Rectal smooth muscle tissue (tissue), 1 donor: ENCODE measurements at regions not wholly inside any gene's neighbourhood (a gene's known extent, or its start where the extent isn't known, plus 50 kb on each side); places are given as distances from the start of the nearest gene placed in this dataset.

Experiments used
- H3K27ac ChIP-seq: one replicate; pipeline ENCODE4 v1.7.0; 2013; ENCODE audit warnings: low read depth, low read length, inconsistent platforms
- H3K27me3 ChIP-seq: one replicate; pipeline ENCODE4 v1.7.0; 2013; ENCODE audit warnings: low read length; ENCODE audit not compliant: control insufficient read depth, insufficient read depth
- H3K36me3 ChIP-seq: one replicate; pipeline ENCODE4 v1.7.0; 2013; ENCODE audit warnings: low read length; ENCODE audit not compliant: control insufficient read depth, insufficient read depth
- H3K4me1 ChIP-seq: one replicate; pipeline ENCODE4 v1.7.0; 2013; ENCODE audit warnings: low read length; ENCODE audit not compliant: control insufficient read depth, insufficient read depth
- H3K4me3 ChIP-seq: one replicate; pipeline ENCODE4 v1.7.0; 2013; ENCODE audit warnings: low read length
- H3K9ac ChIP-seq: one replicate; pipeline ENCODE4 v1.7.0; 2013; ENCODE audit warnings: low read length

- H3K4me3 ChIP-seq = no peak overlapping the region
- peaks cover 3% of the 10 kb centered on the region for H3K4me1 ChIP-seq
- no peak overlapping the region for H3K9ac ChIP-seq
- H3K27ac ChIP-seq = no peak overlapping the region
- no peaks in the 10 kb centered on the region for H3K27me3 ChIP-seq
- H3K36me3 ChIP-seq = no peaks in the 10 kb centered on the region
Observed at GRCh38 chr1:163504331-163504978, 182.7 kb downstream of the NUF2 start.

GRCh38 chr1:163509114-163509513 is 187.4 kb downstream of the NUF2 start:
- Histone ChIP-seq H3K27ac (no peak overlapping the region), H3K27me3 (no peaks in the 10 kb centered on the region), H3K36me3 (no peaks in the 10 kb centered on the region), H3K4me3 (no peak overlapping the region), H3K4me1 (peaks cover 1% of the 10 kb centered on the region), H3K9ac (no peak overlapping the region)

GRCh38 chr1:163512349-163512989 is 190.7 kb downstream of the NUF2 start:
- no peak overlapping the region for H3K27ac ChIP-seq
- H3K9ac ChIP-seq = no peak overlapping the region
- no peaks in the 10 kb centered on the region for H3K27me3 ChIP-seq
- no peaks in the 10 kb centered on the region for H3K4me1 ChIP-seq
- H3K36me3 ChIP-seq = no peaks in the 10 kb centered on the region
- H3K4me3 ChIP-seq = no peak overlapping the region

- H3K36me3 ChIP-seq = no peaks in the 10 kb centered on the region
- H3K9ac ChIP-seq = no peak overlapping the region
- H3K4me3 ChIP-seq = no peak overlapping the region
- H3K4me1 ChIP-seq = no peaks in the 10 kb centered on the region
- no peaks in the 10 kb centered on the region for H3K27me3 ChIP-seq
- H3K27ac ChIP-seq = no peak overlapping the region
Observed at GRCh38 chr1:163523375-163524029, 201.7 kb downstream of the NUF2 start.

- Histone ChIP-seq H3K27me3 (no peaks in the 10 kb centered on the region), H3K36me3 (no peaks in the 10 kb centered on the region), H3K4me1 (no peaks in the 10 kb centered on the region), H3K4me3 (no peak overlapping the region), H3K27ac (no peak overlapping the region), H3K9ac (no peak overlapping the region)
Observed at GRCh38 chr1:163528710-163529348, 207.1 kb downstream of the NUF2 start.

- Histone ChIP-seq H3K4me1 (peaks cover 2% of the 10 kb centered on the region), H3K27ac (no peak overlapping the region), H3K36me3 (no peaks in the 10 kb centered on the region), H3K4me3 (no peak overlapping the region), H3K27me3 (no peaks in the 10 kb centered on the region), H3K9ac (no peak overlapping the region)
Observed at GRCh38 chr1:163531345-163531744, 209.6 kb downstream of the NUF2 start.

- no peak overlapping the region for H3K9ac ChIP-seq
- no peaks in the 10 kb centered on the region for H3K36me3 ChIP-seq
Observed at GRCh38 chr1:163535401-163535800, 213.6 kb downstream of the NUF2 start.

GRCh38 chr1:163535807-163536206 is 214.1 kb downstream of the NUF2 start:
- H3K27me3 ChIP-seq = no peaks in the 10 kb centered on the region
- H3K4me1 ChIP-seq = peaks cover 12% of the 10 kb centered on the region
- H3K4me3 ChIP-seq = no peak overlapping the region
- no peak overlapping the region for H3K9ac ChIP-seq
- H3K27ac ChIP-seq = no peak overlapping the region
- H3K36me3 ChIP-seq = no peaks in the 10 kb centered on the region

More at GRCh38 chr1:163535401-163535800, 213.6 kb downstream of the NUF2 start:
- Histone ChIP-seq H3K27me3 (no peaks in the 10 kb centered on the region), H3K4me3 (no peak overlapping the region), H3K27ac (no peak overlapping the region), H3K4me1 (peaks cover 12% of the 10 kb centered on the region)

GRCh38 chr1:163537809-163538208 is 216.1 kb downstream of the NUF2 start:
- Histone ChIP-seq H3K27ac (no peak overlapping the region), H3K36me3 (no peaks in the 10 kb centered on the region), H3K4me3 (no peak overlapping the region), H3K4me1 (peaks cover 12% of the 10 kb centered on the region), H3K27me3 (no peaks in the 10 kb centered on the region), H3K9ac (no peak overlapping the region)

- peaks cover 12% of the 10 kb centered on the region for H3K4me1 ChIP-seq
- H3K27me3 ChIP-seq = no peaks in the 10 kb centered on the region
- H3K9ac ChIP-seq = no peak overlapping the region
- H3K36me3 ChIP-seq = no peaks in the 10 kb centered on the region
- no peak overlapping the region for H3K4me3 ChIP-seq
- peak overlapping the region; percentile 3 for H3K27ac ChIP-seq
Observed at GRCh38 chr1:163538667-163539066, 216.9 kb downstream of the NUF2 start.

GRCh38 chr1:163540727-163541126 is 219.0 kb downstream of the NUF2 start:
- Histone ChIP-seq H3K9ac (no peak overlapping the region), H3K4me1 (peaks cover 12% of the 10 kb centered on the region)

GRCh38 chr1:163544441-163544840 is 222.7 kb downstream of the NUF2 start:
- Histone ChIP-seq H3K4me3 (no peak overlapping the region), H3K27ac (no peak overlapping the region), H3K36me3 (no peaks in the 10 kb centered on the region), H3K4me1 (peaks cover 1% of the 10 kb centered on the region), H3K9ac (no peak overlapping the region), H3K27me3 (no peaks in the 10 kb centered on the region)

More at GRCh38 chr1:163540727-163541126, 219.0 kb downstream of the NUF2 start:
- Histone ChIP-seq H3K27ac (no peak overlapping the region), H3K36me3 (no peaks in the 10 kb centered on the region), H3K4me3 (no peak overlapping the region), H3K27me3 (no peaks in the 10 kb centered on the region)
